Hepatocyte (in vitro differentiated cells): ENCODE measurements at regions not wholly inside any gene's neighbourhood (a gene's known extent, or its start where the extent isn't known, plus 50 kb on each side); places are given as distances from the start of the nearest gene placed in this dataset.

Experiments
- DNase-seq: peaks from one replicate; pipeline ENCODE4 v3.0.0-alpha.2; 2016; ENCODE audit warnings: low spot score
- H2AFZ ChIP-seq: fragments of 200-600 bp; sonication (generic); 2 replicates; pipeline ENCODE4 v1.6.0; 2016; ENCODE audit warnings: antibody characterized with exemption, mild to moderate bottlenecking
- H3K27ac ChIP-seq: fragments of 200-600 bp; sonication (generic); 2 replicates; pipeline ENCODE4 v1.5.1; 2016; ENCODE audit warnings: mild to moderate bottlenecking
- H3K27me3 ChIP-seq: fragments of 200-600 bp; sonication (generic); 2 replicates; pipeline ENCODE4 v1.6.1; 2016
- H3K36me3 ChIP-seq: fragments of 200-600 bp; sonication (generic); replicated peaks from 2 replicates; pipeline ENCODE4 v1.5.1; 2016; ENCODE audit warnings: low read depth; ENCODE audit not compliant: insufficient read depth
- H3K4me1 ChIP-seq: fragments of 200-600 bp; sonication (generic); 2 replicates; pipeline ENCODE4 v1.5.1; 2016; ENCODE audit warnings: mild to moderate bottlenecking, moderate library complexity; ENCODE audit not compliant: insufficient read depth
- H3K4me2 ChIP-seq: fragments of 200-600 bp; sonication (generic); 2 replicates; pipeline ENCODE4 v1.6.0; 2016
- H3K4me3 ChIP-seq: fragments of 200-600 bp; sonication (generic); 2 replicates; pipeline ENCODE4 v1.5.1; 2016; ENCODE audit warnings: mild to moderate bottlenecking
- H3K79me2 ChIP-seq: fragments of 200-600 bp; sonication (generic); 2 replicates; pipeline ENCODE4 v1.6.0; 2017; ENCODE audit warnings: mild to moderate bottlenecking
- H3K9me2 ChIP-seq: fragments of 200-600 bp; sonication (generic); replicated peaks from 2 replicates; pipeline ENCODE4 v1.6.0; 2017; ENCODE audit warnings: mild to moderate bottlenecking; ENCODE audit not compliant: insufficient read depth
- H3K9me3 ChIP-seq: fragments of 200-600 bp; sonication (generic); 2 replicates; pipeline ENCODE4 v1.5.1; 2016; ENCODE audit warnings: low read depth, mild to moderate bottlenecking
- H4K20me1 ChIP-seq: fragments of 200-600 bp; sonication (generic); 2 replicates; pipeline ENCODE4 v1.6.0; 2016; ENCODE audit warnings: mild to moderate bottlenecking; ENCODE audit not compliant: insufficient read depth, poor library complexity, severe bottlenecking
- EZH2 ChIP-seq: fragments of 200-600 bp; sonication (generic); IDR thresholded peaks from 2 replicates; pipeline ENCODE4 v1.6.1; 2016; ENCODE audit warnings: antibody characterized with exemption, mild to moderate bottlenecking, borderline replicate concordance
- EZH2phosphoT487 ChIP-seq: fragments of 200-600 bp; sonication (generic); IDR thresholded peaks from one replicate; pipeline ENCODE4 v1.6.1; 2018; ENCODE audit warnings: antibody characterized with exemption, mild to moderate bottlenecking, low read depth, moderate library complexity; ENCODE audit not compliant: unreplicated experiment, severe bottlenecking
- WGBS: methylation state at CpG from one replicate; pipeline ENCODE4 v1.1.6; 2016; ENCODE audit warnings: low lambda C conversion rate; ENCODE audit errors: missing lambda C conversion rate; 5-methylcytosine and 5-hydroxymethylcytosine counted together
- TF ChIP-seq, protein P1 (sequence below): fragments of 200-600 bp; sonication (generic); IDR thresholded peaks from 2 replicates; pipeline ENCODE4 v1.5.1; 2016; ENCODE audit warnings: antibody characterized with exemption, mild to moderate bottlenecking; ENCODE audit not compliant: poor library complexity

DNA sequence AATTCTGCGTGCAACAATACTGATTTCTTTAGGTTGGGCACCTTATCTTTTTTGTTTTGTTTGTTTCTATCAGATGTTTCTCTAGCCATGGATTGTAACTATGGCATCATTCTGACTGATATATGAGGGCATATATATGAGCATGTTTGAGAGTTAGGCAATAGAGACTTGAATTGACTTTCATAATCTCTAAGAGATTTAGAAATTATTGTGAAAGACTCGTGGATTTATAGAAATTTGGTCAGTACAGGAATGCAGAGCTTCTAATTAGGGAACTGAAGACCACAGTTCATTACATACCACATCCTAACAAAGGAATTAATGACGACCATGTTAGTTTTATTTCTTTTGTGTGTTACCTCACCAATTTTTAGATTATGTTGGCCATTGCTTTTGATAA, 546.0 kb upstream of the GRAMD2B start:
- no peaks in the 10 kb centered on the region for H3K9me2 ChIP-seq
- H3K27me3 ChIP-seq: no peaks in the 10 kb centered on the region
- 81% methylated on average over 3 of the region's 3 CpGs for WGBS
- H3K4me1 ChIP-seq: no peaks in the 10 kb centered on the region
- H3K4me2 ChIP-seq: no peak overlapping the region
- TF ChIP-seq EZH2 (no peak), EZH2phosphoT487 (no peak)
- TF ChIP-seq, protein P1, sequence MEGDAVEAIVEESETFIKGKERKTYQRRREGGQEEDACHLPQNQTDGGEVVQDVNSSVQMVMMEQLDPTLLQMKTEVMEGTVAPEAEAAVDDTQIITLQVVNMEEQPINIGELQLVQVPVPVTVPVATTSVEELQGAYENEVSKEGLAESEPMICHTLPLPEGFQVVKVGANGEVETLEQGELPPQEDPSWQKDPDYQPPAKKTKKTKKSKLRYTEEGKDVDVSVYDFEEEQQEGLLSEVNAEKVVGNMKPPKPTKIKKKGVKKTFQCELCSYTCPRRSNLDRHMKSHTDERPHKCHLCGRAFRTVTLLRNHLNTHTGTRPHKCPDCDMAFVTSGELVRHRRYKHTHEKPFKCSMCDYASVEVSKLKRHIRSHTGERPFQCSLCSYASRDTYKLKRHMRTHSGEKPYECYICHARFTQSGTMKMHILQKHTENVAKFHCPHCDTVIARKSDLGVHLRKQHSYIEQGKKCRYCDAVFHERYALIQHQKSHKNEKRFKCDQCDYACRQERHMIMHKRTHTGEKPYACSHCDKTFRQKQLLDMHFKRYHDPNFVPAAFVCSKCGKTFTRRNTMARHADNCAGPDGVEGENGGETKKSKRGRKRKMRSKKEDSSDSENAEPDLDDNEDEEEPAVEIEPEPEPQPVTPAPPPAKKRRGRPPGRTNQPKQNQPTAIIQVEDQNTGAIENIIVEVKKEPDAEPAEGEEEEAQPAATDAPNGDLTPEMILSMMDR: no peak
- no peak overlapping the region for H3K27ac ChIP-seq
- no peaks in the 10 kb centered on the region for H3K79me2 ChIP-seq
- H3K4me3 ChIP-seq: no peak overlapping the region
- H2AFZ ChIP-seq: no peak overlapping the region
- no peaks in the 10 kb centered on the region for H3K9me3 ChIP-seq
- no peaks in the 10 kb centered on the region for H3K36me3 ChIP-seq
- H4K20me1 ChIP-seq: no peaks in the 10 kb centered on the region
- no peak for DNase-seq

DNA sequence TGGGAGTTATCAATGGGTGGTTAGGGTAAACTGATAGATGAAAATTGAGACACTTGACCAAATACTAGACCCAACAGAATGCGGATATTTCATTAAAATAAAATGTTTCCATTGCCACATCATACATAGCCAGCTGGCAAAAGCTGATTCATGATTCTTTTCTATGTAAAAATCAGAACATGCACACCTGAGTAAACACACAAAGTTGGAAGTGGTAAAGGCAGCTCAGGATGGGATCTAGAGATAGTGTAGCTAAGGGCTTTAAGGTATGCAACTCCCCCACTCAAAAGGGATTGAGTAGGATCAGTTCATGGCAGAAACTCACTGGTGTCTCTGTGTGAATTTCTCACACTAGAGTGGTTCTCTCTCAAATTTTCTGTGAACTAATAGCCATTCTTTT, 541.1 kb upstream of the GRAMD2B start:
- no peaks in the 10 kb centered on the region for H3K4me1 ChIP-seq
- no peaks in the 10 kb centered on the region for H3K9me2 ChIP-seq
- no peak for DNase-seq
- H3K79me2 ChIP-seq: no peaks in the 10 kb centered on the region
- no peak overlapping the region for H3K27ac ChIP-seq
- H3K9me3 ChIP-seq: no peaks in the 10 kb centered on the region
- H2AFZ ChIP-seq: no peak overlapping the region
- no peaks in the 10 kb centered on the region for H3K36me3 ChIP-seq
- TF ChIP-seq, protein P1: no peak
- TF ChIP-seq EZH2phosphoT487 (no peak), EZH2 (no peak)
- 90% methylated on average over 1 of the region's 1 CpG for WGBS
- H3K27me3 ChIP-seq: no peaks in the 10 kb centered on the region
- H3K4me3 ChIP-seq: no peak overlapping the region
- H3K4me2 ChIP-seq: no peak overlapping the region
- no peaks in the 10 kb centered on the region for H4K20me1 ChIP-seq

DNA sequence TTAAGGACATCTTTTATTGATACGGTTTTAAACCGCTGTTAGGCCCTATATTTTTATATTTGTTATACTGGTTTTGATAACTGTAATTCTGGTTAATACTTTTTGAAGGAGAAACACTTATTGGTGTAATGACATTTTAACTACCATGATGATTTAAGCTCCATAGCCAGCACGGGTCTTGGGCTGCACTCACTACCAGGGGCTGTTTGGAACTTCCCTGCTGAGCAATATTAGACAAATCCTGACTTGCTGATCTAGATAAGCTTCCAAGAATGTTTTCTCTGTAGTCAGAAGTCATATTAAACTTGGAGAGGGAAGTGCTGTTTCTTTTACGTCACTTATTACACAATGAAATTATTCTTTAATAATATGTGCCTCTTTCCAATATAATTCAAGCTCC, 540.0 kb upstream of the GRAMD2B start:
- H3K36me3 ChIP-seq: no peaks in the 10 kb centered on the region
- no peak for DNase-seq
- no peak overlapping the region for H2AFZ ChIP-seq
- no peaks in the 10 kb centered on the region for H3K27me3 ChIP-seq
- no peak for TF ChIP-seq EZH2phosphoT487
- TF ChIP-seq, protein P1: no peak
- no peak for TF ChIP-seq EZH2
- 61% methylated on average over 4 of the region's 4 CpGs for WGBS
- no peak overlapping the region for H3K4me3 ChIP-seq
- H3K27ac ChIP-seq: no peak overlapping the region
- no peaks in the 10 kb centered on the region for H3K9me3 ChIP-seq
- H3K4me1 ChIP-seq: no peaks in the 10 kb centered on the region
- no peaks in the 10 kb centered on the region for H4K20me1 ChIP-seq
- H3K4me2 ChIP-seq: no peak overlapping the region
- H3K79me2 ChIP-seq: no peaks in the 10 kb centered on the region
- no peaks in the 10 kb centered on the region for H3K9me2 ChIP-seq

- H3K4me2 ChIP-seq: no peak overlapping the region
- H3K9me3 ChIP-seq: no peaks in the 10 kb centered on the region
- H3K4me1 ChIP-seq: no peaks in the 10 kb centered on the region
- no peaks in the 10 kb centered on the region for H3K9me2 ChIP-seq
- no peak overlapping the region for H3K27ac ChIP-seq
- no peak for TF ChIP-seq EZH2phosphoT487
- TF ChIP-seq, protein P1: no peak
- TF ChIP-seq EZH2: no peak
- no peak overlapping the region for H2AFZ ChIP-seq
- no peaks in the 10 kb centered on the region for H4K20me1 ChIP-seq
- no peaks in the 10 kb centered on the region for H3K27me3 ChIP-seq
- H3K79me2 ChIP-seq: no peaks in the 10 kb centered on the region
- no peaks in the 10 kb centered on the region for H3K36me3 ChIP-seq
- no peak for DNase-seq
- H3K4me3 ChIP-seq: no peak overlapping the region
Measured at GRCh38 chr5:125888358-125888757, 534.9 kb upstream of the GRAMD2B start.
